ENCODE measurements at regions not wholly inside any gene's neighbourhood (a gene's known extent, or its start where the extent isn't known, plus 50 kb on each side); places are given as distances from the start of the nearest gene placed in this dataset.

DNA sequence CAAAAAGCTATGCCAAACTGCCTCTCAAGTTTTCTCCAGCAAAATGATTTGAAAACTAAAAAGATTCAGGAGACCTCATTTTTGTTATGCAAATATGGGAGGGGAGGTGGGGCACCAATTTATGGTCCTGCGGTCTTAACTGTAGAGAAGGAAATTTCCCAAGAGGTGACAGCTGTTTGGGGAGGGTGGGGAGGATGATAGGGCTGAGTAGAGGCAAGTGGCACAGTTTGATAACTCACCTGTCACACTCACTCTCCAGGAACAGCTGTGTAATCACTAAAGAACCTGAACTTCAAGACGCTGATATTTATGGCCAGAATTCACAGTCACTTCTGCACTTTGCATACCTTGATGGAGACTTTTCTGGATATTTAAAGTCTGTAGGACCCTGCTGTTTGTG, 232.9 kb upstream of the STARD13 start:
- no peak for DNase-seq (ENCODE audit: low read depth)

DNA sequence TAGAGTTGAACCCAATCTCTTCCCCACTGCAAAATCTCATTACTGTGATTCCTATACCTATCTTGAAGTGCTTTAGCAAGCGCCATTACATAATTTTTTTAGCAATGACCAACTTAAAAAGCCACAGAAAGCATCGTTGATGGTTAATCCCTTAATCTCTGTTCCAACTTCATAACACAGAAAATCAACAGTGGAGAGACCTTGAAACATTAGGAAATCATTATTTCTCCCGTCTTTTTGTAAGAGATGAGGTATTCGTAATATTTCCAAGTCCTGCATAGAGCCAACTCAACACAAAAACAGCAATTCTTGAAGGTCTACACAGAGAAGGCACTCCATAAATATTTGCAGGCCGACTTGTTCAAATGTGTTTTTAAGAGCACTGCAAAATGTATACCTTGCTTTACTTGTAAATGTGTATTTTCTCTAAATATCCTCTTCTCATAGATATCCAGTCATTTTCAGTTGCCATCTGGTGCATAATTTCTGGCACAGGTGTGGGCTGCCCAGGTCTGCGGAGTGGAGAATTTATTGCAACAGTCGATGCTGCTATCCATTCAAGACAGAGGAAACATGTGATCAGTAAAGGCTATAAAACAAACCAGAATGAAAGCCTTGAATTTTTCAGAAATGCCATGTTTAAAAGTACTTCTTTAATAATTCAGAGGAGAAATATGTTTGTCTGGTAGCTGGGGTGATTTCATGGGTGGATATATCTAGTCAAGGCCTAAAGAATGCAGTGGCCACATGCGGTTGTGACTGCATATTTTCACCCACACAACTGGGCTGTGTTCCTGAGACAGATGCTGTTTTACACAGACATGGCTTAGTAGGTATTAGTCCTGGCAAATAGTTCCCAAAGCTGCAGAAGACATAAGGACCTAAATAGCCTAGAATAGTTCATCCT, 234.3 kb upstream of the STARD13 start:
- DNase-seq (ENCODE audit: low read depth) = peak; percentile 64

DNA sequence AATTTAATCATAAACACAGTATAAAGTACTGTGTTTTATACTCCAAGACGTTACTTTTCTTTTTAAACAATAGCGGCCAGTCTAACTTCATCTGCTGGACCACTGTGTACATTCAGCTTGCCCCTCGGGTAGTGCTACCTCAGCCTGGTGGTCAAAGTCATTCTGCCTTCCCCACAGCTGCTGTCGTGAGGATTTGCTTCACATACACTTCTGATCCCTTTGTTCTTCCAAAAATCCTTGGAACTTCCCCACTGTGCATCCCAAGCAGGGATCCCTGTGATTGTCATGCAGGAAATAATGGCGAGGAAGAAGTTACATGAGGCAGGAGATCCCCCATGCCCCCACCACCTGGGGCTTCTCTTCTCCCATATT, 234.9 kb upstream of the STARD13 start:
- DNase-seq (ENCODE audit: low read depth) = no peak

DNA sequence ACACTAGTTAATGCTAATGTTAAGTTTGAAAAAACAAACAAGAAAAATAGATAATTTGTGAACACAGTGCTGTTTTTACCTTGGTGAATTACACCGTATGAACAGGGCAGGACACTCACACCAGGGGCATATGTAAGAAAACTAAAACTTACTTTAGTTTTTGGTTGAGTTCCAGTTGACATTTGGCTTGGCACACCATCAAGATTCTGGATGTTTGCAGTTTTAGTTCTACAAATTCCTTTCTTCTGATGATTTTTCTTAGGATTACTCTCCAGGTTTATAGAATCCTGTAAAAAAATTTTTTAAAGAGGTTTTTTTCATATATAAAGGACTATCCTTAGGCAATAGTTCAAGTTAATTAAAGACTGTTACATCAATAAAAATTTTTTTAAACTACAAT, 238.5 kb upstream of the STARD13 start:
- DNase-seq (ENCODE audit: low read depth) = peak; percentile 76

DNA sequence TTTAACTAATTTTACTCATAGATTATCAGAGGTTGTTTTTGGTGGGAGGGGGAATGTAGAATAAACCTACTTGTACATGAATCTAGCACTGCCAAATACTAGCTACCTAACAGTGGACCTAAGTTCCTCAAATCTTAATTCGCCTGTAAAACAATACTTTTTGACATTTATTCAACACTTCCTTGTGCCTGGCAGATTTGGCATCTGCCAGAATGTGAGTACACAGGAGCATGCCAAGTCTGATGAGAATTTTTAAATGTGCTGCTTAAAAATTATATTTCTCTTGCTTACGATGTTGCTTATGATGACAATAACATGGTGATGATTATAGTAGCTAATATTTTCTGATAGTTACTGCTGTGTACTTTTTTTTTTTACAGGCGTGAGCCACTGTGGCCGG, 240.2 kb upstream of the STARD13 start:
- DNase-seq (ENCODE audit: low read depth) = no peak

DNA sequence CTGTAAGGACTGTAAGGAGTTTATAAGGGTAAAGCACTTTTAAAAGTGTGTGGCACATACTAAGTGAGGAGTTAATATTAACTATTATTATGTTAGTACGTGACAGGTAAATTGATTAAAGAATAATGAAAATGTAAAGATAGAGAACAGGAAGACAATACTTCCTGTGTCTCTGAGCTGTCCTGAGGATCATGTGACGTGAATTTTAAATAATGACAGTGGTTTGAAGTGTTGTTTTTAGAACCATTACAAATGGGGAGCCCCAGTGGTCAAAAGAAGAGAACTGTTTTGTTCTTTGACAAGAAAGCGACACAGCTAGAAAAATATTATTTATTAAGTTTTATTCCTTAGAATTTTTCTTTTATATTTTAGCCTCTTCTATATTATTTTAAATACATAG, 241.2 kb upstream of the STARD13 start:
- DNase-seq (ENCODE audit: low read depth) = no peak

DNA sequence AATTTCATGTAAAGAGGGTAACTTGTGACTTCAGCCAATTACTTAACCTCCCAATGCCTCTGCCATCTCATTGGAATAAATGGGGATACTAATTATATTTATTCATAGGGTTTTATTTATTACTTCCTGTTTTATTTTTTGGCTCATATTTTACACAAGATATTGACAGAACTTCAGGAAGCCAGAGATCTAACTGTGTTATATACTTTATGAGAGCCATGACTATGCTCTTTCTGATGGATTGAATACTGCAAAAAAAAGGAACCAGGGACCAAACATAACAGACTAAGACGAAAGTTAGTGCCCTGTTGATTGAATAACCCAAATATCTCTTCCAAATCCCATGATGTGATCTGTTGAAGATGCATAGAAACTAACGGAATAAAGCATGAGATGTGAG, 243.3 kb upstream of the STARD13 start:
- DNase-seq (ENCODE audit: low read depth) = no peak

DNA sequence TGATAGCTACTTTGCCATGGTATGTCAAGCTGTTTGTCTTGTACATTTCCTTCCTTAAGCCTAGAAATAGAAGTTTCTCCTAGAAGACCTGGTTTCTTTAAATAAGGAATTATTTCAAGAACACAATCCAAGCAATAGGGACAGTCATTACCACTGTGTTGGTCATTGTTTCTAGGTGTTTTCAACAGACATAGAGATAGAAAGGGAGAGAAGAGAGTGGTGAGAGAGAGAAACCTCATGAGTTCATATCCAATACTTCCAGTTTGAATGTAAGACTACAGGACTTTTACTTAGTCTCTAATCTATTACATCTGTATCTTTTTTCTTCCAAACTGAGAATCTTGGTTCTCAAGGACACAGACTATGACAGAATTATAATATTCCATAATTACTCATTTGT, 245.9 kb upstream of the STARD13 start:
- no peak for DNase-seq (ENCODE audit: low read depth)

DNA sequence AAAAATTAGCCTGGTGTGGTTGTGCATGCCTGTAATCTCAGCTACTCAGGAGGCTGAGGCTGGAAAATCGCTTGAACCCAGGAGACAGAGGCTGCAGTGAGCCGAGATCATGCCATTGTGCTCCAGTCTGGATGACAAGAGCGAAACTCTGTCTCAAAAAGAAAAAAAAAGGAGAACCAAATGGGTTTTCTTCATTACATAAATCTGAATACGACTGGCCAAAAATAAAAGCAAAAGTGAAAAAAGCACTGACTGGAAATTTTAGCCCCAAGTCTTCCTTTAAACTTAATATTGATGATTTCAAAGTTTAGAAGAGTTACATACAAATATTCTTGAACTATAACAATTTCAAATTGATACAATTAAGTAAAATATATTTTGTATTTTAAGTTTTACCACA, 249.5 kb upstream of the STARD13 start:
- DNase-seq (ENCODE audit: low read depth) = no peak

GRCh38 chr13:33536601-33537000, 251.0 kb upstream of the STARD13 start:
- DNase-seq (ENCODE audit: low read depth) = no peak

DNA sequence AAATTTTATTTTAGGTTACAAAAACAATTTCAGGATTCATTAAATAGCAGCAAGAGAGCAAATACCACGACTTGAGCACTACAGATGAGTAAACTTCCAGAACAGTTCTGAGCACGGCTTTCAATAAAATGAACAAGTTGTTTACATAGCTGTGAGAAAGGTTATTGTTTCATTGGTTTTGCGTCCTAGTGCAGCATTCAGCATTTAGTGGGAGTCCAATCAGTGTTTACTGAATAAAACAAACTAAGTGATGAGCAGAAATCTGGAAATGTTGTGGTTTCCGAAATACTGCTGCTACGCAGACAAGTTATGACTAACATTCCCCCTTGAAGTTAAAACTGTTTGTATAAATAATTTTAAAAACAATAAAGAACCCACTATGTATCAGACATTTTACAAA, 251.5 kb upstream of the STARD13 start:
- peak; percentile 83 for DNase-seq (ENCODE audit: low read depth)

DNA sequence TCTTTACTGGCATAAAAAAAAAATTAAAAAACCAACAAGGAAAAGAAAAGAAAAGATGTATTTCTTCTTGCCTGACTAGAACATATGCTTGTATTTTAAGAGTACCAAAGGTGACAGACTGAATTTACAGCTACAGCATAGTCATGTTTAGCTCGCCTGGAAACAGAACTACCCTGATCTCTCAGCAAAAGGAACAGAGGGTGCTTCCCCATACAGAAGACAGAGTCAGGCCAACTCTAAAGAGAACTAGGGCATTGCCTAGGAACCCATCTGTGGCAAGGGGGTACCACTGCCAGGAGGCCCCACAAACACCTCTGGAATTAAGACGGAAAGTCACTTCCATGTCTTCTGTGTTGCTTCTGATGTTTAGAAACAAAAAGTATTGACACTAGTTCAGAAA, 252.1 kb upstream of the STARD13 start:
- DNase-seq (ENCODE audit: low read depth) = no peak

GRCh38 chr13:33541456-33541855, 255.9 kb upstream of the STARD13 start:
- no peak for DNase-seq (ENCODE audit: low read depth)

DNA sequence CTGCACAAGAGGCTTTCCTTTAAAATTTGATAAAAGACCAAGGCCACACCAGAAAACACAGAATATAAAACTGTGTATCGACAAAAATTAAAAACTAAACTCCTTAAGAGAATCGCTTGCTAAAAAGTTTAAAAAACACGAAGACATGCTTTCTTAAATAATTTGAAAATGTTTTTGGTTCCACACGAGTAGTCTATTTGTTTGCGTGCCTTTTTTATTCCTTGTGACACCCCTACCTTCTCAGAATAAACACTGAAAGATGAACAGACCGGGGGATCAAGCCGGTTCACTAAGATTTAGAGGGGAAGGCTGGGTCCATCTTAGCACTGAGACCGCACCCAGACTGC, 256.4 kb upstream of the STARD13 start:
- no peak for DNase-seq (ENCODE audit: low read depth)

- peak; percentile 99 for DNase-seq (ENCODE audit: low read depth)
Observed at GRCh38 chr13:33542309-33543088, 256.9 kb upstream of the STARD13 start.

GRCh38 chr13:33543089-33543459, 257.5 kb upstream of the STARD13 start:
- DNase-seq (ENCODE audit: low read depth) = no peak

- DNase-seq (ENCODE audit: low read depth) = peak; percentile 23
Observed at GRCh38 chr13:33543631-33544265, 258.2 kb upstream of the STARD13 start.

DNA sequence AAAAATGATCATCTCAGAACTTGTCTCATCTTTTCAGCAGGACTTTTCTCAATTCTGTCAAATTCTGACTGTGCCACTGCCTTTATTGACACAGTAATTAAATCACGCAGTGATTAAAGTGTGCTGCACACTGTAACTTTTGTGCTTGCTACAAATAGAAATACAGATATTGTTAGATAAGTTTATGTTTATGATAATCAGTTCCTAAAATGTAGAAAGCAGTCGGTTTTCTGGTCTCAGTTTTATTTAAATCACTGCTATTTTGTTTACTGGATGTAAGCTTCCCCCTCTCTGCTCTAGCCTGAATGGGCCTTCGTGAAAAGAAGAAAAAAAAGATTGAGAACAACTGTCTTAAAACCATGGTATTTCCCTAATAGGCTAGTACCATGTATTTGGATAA, 258.8 kb upstream of the STARD13 start:
- no peak for DNase-seq (ENCODE audit: low read depth)

- DNase-seq (ENCODE audit: low read depth) = no peak
Observed at GRCh38 chr13:33545492-33545891, 259.9 kb upstream of the STARD13 start.

DNA sequence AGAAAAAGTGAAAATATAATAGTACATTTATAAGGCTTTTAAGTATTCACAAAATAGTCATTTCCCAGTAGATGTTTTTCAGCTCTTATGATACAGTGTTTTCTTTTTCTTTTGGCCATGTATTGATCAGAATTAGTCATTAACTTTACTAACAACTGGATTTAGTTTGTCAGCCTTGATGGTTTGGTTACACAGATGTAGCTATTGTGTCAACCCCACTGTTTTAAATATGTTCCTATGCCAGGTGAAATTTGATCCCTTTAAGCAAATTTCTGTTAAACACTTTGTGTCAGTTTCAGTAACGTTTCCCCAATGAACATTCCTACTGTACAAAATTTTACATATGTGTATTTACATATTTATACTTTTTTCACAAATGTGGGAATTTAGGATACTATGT, 261.5 kb upstream of the STARD13 start:
- no peak for DNase-seq (ENCODE audit: low read depth)

DNA sequence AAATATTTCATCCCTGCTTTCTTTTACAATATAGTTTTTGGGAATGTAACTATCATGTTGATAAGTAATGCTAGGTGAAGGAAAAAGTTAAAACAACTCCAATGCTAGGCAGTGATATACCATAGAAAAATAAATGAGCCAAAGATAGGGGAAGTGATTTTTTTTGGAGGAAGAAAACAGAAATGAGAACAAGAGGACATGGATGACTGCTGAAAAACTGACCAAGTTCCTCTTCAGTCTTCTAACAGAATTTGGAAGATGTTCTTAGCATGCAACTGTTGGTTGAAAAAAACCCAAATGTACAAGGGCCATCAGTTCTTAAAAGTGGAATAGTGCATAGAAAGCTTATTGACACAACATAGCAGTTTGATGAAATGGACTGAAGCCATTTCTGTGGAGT, 262.5 kb upstream of the STARD13 start:
- no peak for DNase-seq (ENCODE audit: low read depth)

- DNase-seq (ENCODE audit: low read depth) = no peak
Observed at GRCh38 chr13:33550276-33550675, 264.7 kb upstream of the STARD13 start.

DNA sequence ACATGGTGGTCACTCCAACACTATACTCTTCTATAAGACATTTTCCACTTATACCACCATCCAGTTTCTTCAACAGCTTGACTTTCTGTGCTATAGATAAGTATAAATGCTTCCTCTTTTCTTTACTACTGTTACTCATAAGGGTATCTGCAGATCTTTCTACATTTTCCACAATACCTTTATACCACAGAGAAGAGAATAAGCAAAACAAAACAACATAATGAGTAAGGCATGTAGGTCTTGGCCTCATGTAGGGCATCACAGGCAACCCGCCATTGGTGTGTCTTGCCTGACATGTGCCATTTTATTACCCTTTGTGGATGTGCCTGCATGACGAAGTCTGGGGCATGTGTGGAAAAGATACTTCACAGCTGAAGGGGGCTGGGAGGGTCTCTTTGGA, 265.3 kb upstream of the STARD13 start:
- DNase-seq (ENCODE audit: low read depth) = no peak
